ENCODE measurements at regions not wholly inside any gene's neighbourhood (a gene's known extent, or its start where the extent isn't known, plus 50 kb on each side); places are given as distances from the start of the nearest gene placed in this dataset.
"Not testable (repeated sequence)": the region's sequence is repeated elsewhere in the genome, so short reads cannot be mapped to it uniquely, and the experiment has no call there.

DNA sequence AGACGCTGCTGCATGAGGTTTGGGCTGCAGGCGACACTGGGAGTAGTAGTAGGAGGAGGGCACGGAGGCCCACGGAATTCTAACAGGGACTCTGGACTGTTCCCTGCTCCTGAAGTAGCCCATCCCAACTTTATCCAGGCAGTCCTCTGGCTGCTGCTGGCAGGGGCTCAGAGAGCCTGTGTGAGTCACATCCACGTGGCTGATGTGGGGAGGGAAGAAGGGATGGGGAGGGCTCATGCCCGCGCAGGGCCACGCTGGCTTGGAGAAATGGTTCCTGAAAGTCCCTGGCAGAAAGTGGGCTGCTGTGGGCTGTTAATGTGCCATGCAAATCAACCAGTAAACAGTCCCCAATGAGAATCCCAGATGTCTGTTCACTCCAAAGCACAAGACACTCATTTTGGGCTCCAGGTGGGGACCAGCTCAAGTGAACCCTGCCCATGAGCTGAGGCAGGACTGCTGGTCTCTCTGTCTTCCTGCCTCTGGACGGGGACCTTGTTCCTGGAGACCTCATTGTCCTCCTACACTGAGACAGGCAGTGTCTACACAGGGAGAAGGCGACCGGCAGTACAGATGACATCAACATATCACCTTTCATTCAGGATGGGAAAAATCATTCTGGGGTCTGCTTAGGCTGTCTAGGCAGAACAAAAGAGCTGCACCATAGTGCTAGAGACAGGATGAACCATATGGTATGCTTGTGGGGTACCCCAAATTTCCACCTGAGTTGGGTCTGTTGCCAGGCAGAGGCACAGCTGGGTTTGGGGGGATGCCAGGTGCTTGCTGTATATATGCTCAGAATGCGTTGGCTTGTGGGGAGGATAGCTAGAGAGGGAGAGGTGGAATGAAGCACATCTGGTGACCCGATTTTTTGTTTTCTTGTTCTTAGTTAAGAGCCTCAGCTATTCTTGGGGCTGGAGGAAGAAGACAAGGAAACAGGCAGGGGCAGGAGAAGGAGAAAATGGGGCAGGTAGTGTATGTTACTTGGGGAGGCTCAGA is 57.9 kb upstream of the FMOD start:
- H3K36me3 Mint-ChIP-seq = peaks cover 0 to 4% (median 0%) of the 10 kb centered on the region in 3 donors
- Histone ChIP-seq H3K27me3 (ENCODE audit: insufficient read depth, low read length, poor library complexity, severe bottlenecking) (no peaks in the 10 kb centered on the region), H3K4me1 (ENCODE audit: insufficient read depth, low read length) (no peaks in the 10 kb centered on the region), H3K9me3 (ENCODE audit: low read length) (no peaks in the 10 kb centered on the region), H3K27ac (ENCODE audit: low read depth, low read length) (no peak overlapping the region), H3K36me3 (ENCODE audit: insufficient read depth, low read length) (no peaks in the 10 kb centered on the region), H3K4me3 (ENCODE audit: low read length) (no peak overlapping the region)
- peaks cover 0 to 13% (median 7%) of the 10 kb centered on the region in 5 donors for H3K9me3 Mint-ChIP-seq
- CTCF ChIA-PET = no interaction called here
- no peak overlapping the region for H3K4me3 Mint-ChIP-seq
- peaks cover 34 to 66% of the 10 kb centered on the region in 2 donors for H3K27me3 Mint-ChIP-seq
- peak overlapping the region in 1 of 8 donors; percentile 27 for H3K27ac Mint-ChIP-seq
- DNase-seq = no peak
- no peaks in the 10 kb centered on the region for H3K4me1 Mint-ChIP-seq
- POLR2A ChIA-PET = no interaction called here

DNA sequence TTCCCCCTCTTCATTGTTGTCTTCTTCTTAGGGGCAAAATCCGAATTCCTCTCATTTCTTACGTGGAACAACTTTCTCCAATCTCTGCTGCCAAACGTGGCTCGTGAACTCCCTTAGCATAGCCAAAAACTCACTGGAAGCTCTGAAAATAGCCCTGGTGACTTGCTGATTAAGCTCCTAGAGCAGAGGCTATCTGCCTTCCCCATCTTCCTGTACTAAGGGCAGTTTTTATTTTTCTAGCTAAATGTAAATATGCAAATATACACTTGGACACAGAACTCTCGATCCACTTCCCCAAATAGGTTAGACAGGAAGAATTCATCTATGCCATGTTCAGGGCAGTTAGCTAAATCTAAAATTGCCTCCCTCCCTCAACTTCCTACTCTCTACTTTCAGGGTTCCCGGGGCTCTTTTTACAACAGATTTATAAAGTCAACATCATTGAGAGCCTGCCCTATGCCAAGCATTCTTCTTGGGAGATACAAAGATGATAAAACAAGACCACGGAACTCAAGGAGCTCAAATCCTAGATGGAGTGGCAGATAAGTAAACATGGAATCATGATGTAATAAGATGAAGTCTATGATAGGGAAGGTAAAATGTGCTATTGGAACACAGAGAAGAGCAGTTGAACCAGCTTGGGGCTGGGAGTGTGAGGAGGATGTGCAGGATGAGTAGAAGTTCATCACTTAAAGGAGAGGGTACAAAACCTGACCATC is 59.4 kb upstream of the FMOD start:
- POLR2A ChIA-PET = no interaction called here
- peaks cover 30 to 67% of the 10 kb centered on the region in 2 donors for H3K27me3 Mint-ChIP-seq
- H3K27ac Mint-ChIP-seq = no peak overlapping the region

DNA sequence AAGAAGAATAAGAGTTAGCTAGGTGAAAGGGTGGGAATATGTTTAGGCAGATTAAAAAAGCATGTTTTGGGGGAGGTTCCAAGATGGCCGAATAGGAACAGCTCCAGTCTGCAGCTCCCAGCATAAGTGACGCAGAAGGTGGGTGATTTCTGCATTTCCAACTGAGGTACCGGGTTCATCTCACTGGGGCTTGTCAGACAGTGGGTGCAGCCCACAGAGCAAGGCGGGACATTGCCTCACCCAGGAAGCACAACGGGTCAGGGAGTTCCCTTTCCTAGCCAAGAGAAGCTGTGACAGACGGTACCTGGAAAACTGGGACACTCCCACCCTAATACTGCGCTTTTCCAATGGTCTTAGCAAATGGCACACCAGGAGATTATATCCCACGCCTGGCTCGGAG is 60.5 kb upstream of the FMOD start:
- H3K9me3 ChIP-seq (ENCODE audit: low read length); H3K36me3 ChIP-seq (ENCODE audit: insufficient read depth, low read length); H3K4me1 ChIP-seq (ENCODE audit: insufficient read depth, low read length); H3K27ac ChIP-seq (ENCODE audit: low read depth, low read length); H3K4me1 Mint-ChIP-seq; DNase-seq; H3K4me3 ChIP-seq (ENCODE audit: low read length); POLR2A ChIA-PET; H3K27ac Mint-ChIP-seq; H3K4me3 Mint-ChIP-seq; H3K27me3 ChIP-seq (ENCODE audit: insufficient read depth, low read length, poor library complexity, severe bottlenecking): not testable (repeated sequence)
- Mint-ChIP-seq H3K36me3 (peaks cover 0 to 11% (median 0%) of the 10 kb centered on the region in 3 donors), H3K27me3 (peaks cover 28 to 61% of the 10 kb centered on the region in 2 donors), H3K9me3 (peaks cover 10 to 32% (median 23%) of the 10 kb centered on the region in 5 donors)
- CTCF ChIA-PET = interaction anchor here (1.2 kb wide), 1 partner anchor 12 kb away, joined by 3 read pairs; no protein-coding TSS in a partner anchor

More for the DNA sequence above, 59.4 kb upstream of the FMOD start:
- Mint-ChIP-seq H3K4me1 (no peaks in the 10 kb centered on the region), H3K9me3 (peaks cover 10 to 26% (median 17%) of the 10 kb centered on the region in 5 donors), H3K36me3 (peaks cover 0 to 8% (median 0%) of the 10 kb centered on the region in 3 donors), H3K4me3 (no peak overlapping the region)
- no peaks in the 10 kb centered on the region for H3K4me1 ChIP-seq (ENCODE audit: insufficient read depth, low read length)
- no peaks in the 10 kb centered on the region for H3K9me3 ChIP-seq (ENCODE audit: low read length)
- CTCF ChIA-PET = no interaction called here
- DNase-seq = no peak
- H3K27ac ChIP-seq (ENCODE audit: low read depth, low read length) = no peak overlapping the region
- no peak overlapping the region for H3K4me3 ChIP-seq (ENCODE audit: low read length)
- H3K27me3 ChIP-seq (ENCODE audit: insufficient read depth, low read length, poor library complexity, severe bottlenecking) = no peaks in the 10 kb centered on the region
- no peaks in the 10 kb centered on the region for H3K36me3 ChIP-seq (ENCODE audit: insufficient read depth, low read length)

DNA sequence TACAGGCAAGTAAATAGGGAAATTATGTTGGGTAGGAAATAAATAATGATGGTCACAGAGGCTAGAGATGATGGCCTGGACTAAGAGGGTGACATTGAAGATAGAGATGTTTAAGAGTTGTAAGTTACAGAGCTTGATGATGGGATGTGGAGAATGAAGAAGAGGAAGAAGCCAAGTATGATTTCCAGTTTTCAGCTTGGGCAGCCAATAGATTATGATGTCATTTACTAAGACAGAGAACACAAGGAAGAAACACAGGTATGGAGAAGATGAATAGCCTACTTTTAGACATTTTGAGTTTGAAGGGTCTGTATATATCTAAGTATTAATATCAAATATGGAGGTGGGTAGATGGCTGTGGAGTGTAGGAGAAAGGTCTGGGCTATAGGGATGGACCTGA is 56.0 kb upstream of the PRELP start:
- Mint-ChIP-seq H3K27ac (no peak overlapping the region), H3K27me3 (peaks cover 12 to 33% of the 10 kb centered on the region in 2 donors), H3K4me1 (no peaks in the 10 kb centered on the region), H3K4me3 (no peak overlapping the region), H3K9me3 (peaks cover 4 to 18% (median 13%) of the 10 kb centered on the region in 5 donors), H3K36me3 (peaks cover 0 to 4% (median 0%) of the 10 kb centered on the region in 3 donors)
- ChIA-PET POLR2A (no interaction called here), CTCF (no interaction called here)
- Histone ChIP-seq H3K27me3 (ENCODE audit: insufficient read depth, low read length, poor library complexity, severe bottlenecking) (no peaks in the 10 kb centered on the region), H3K27ac (ENCODE audit: low read depth, low read length) (no peak overlapping the region), H3K4me3 (ENCODE audit: low read length) (no peak overlapping the region), H3K36me3 (ENCODE audit: insufficient read depth, low read length) (no peaks in the 10 kb centered on the region), H3K4me1 (ENCODE audit: insufficient read depth, low read length) (no peaks in the 10 kb centered on the region), H3K9me3 (ENCODE audit: low read length) (no peaks in the 10 kb centered on the region)
- DNase-seq = no peak

DNA sequence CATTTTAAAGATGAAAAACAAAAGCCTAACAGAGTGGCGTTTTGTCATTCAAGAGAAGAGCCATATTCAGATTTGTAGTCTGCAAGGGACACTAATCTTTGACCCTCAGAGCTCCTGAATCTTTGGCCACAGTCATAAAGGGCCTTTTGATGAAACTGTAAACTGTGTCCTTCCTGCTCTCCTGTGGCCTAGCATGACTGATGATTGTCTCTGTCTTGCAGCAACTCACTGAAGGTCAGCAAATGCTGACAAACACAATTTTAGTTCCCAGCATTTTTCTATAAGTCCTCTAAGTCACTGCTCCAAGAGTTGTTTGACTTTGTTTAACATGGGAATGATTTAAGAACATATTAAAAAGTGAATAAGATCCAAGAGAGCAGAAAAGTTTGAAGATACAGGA is 55.3 kb upstream of the PRELP start:
- ChIA-PET CTCF (no interaction called here), POLR2A (no interaction called here)
- H3K27ac Mint-ChIP-seq = no peak overlapping the region
- H3K9me3 Mint-ChIP-seq = peaks cover 0 to 11% (median 9%) of the 10 kb centered on the region in 5 donors
- H3K4me1 Mint-ChIP-seq = no peaks in the 10 kb centered on the region
- no peaks in the 10 kb centered on the region for H3K36me3 ChIP-seq (ENCODE audit: insufficient read depth, low read length)
- H3K36me3 Mint-ChIP-seq = peaks cover 0 to 4% (median 0%) of the 10 kb centered on the region in 3 donors
- no peak overlapping the region for H3K4me3 ChIP-seq (ENCODE audit: low read length)
- no peak overlapping the region for H3K4me3 Mint-ChIP-seq
- H3K4me1 ChIP-seq (ENCODE audit: insufficient read depth, low read length) = no peaks in the 10 kb centered on the region
- DNase-seq = no peak
- H3K27ac ChIP-seq (ENCODE audit: low read depth, low read length) = no peak overlapping the region
- H3K27me3 Mint-ChIP-seq = peaks cover 14 to 35% of the 10 kb centered on the region in 2 donors
- no peaks in the 10 kb centered on the region for H3K27me3 ChIP-seq (ENCODE audit: insufficient read depth, low read length, poor library complexity, severe bottlenecking)
- no peaks in the 10 kb centered on the region for H3K9me3 ChIP-seq (ENCODE audit: low read length)

DNA sequence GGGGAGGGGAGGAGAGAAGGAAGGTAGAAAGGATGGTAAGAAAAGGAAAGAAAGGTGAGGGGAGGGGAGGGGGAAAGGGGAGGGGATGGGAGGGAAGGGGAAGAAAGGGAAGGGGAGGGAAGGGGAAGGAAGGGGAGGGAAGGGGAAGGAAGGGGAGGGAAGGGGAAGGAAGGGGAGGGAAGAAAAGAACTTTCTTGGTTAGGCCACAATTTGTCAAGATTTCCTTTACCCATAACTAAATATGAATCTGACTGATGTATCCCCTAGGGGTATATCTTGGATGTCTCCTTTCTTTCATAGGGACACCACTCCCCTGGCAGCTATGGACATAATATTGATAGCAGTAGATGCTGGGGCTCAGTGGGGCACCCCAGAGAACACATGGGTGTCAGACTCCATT is 54.4 kb upstream of the PRELP start:
- no peak overlapping the region for H3K27ac ChIP-seq (ENCODE audit: low read depth, low read length)
- peaks cover 0 to 1% (median 0%) of the 10 kb centered on the region in 3 donors for H3K36me3 Mint-ChIP-seq
- no peak overlapping the region for H3K4me3 ChIP-seq (ENCODE audit: low read length)
- H3K4me3 Mint-ChIP-seq = no peak overlapping the region
- ChIA-PET POLR2A (no interaction called here), CTCF (no interaction called here)
- H3K9me3 ChIP-seq (ENCODE audit: low read length) = no peaks in the 10 kb centered on the region
- H3K27me3 ChIP-seq (ENCODE audit: insufficient read depth, low read length, poor library complexity, severe bottlenecking) = no peaks in the 10 kb centered on the region
- no peaks in the 10 kb centered on the region for H3K4me1 ChIP-seq (ENCODE audit: insufficient read depth, low read length)
- H3K27me3 Mint-ChIP-seq = peaks cover 14 to 36% of the 10 kb centered on the region in 2 donors
- no peak overlapping the region for H3K27ac Mint-ChIP-seq
- DNase-seq = no peak
- no peaks in the 10 kb centered on the region for H3K36me3 ChIP-seq (ENCODE audit: insufficient read depth, low read length)
- H3K9me3 Mint-ChIP-seq = peaks cover 0 to 6% (median 2%) of the 10 kb centered on the region in 5 donors
- no peaks in the 10 kb centered on the region for H3K4me1 Mint-ChIP-seq

DNA sequence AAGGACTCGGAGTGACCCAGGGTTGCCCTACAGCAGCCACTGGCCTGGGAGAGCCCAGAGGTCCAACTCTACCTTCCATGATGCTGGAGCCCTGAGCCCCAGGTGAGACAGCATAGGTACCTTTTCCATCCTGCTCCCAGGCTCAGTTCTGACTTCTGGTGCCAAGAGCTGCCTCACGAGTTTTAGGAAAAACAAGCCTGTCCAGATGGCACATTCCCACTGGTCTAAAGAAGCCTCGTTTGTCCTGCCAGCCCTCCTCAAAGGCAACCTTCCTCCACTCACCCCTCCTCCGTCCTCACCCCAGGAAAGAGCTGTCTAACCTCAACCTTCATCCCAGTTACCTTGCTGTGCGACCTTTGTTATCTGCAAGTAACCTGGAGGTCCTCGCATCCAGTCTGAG is 53.5 kb upstream of the PRELP start:
- Mint-ChIP-seq H3K36me3 (no peaks in the 10 kb centered on the region), H3K27me3 (peaks cover 16 to 36% of the 10 kb centered on the region in 2 donors), H3K9me3 (no peaks in the 10 kb centered on the region), H3K4me1 (no peaks in the 10 kb centered on the region), H3K4me3 (no peak overlapping the region), H3K27ac (no peak overlapping the region)
- POLR2A ChIA-PET = no interaction called here
- Histone ChIP-seq H3K27ac (ENCODE audit: low read depth, low read length) (no peak overlapping the region), H3K27me3 (ENCODE audit: insufficient read depth, low read length, poor library complexity, severe bottlenecking) (no peaks in the 10 kb centered on the region), H3K36me3 (ENCODE audit: insufficient read depth, low read length) (no peaks in the 10 kb centered on the region), H3K4me1 (ENCODE audit: insufficient read depth, low read length) (no peaks in the 10 kb centered on the region), H3K4me3 (ENCODE audit: low read length) (no peak overlapping the region), H3K9me3 (ENCODE audit: low read length) (no peaks in the 10 kb centered on the region)
- CTCF ChIA-PET = no interaction called here
- DNase-seq = no peak

DNA sequence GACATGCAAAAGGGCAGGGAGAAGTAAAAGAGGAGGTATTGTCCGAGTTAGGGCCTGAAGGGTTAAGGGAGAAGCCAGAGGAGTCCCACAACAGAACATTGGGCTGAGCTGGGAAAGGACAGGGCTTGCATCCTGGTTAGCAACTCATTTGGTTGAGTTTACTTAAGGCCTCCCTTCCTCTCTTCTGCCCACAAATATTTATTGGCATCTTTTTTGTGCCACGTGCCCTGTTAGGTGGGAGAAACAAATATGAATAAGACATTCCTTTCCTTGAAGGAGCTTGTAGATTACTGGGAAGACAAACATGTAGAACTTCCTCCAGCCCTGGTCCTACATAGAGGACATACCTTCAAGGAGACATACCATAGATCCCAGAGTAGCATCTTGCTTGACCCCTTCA is 53.0 kb upstream of the PRELP start:
- no peak overlapping the region for H3K27ac Mint-ChIP-seq
- H3K36me3 Mint-ChIP-seq = no peaks in the 10 kb centered on the region

More for the DNA sequence above, 53.0 kb upstream of the PRELP start:
- no peak overlapping the region for H3K4me3 Mint-ChIP-seq
- no peaks in the 10 kb centered on the region for H3K36me3 ChIP-seq (ENCODE audit: insufficient read depth, low read length)
- no peaks in the 10 kb centered on the region for H3K27me3 ChIP-seq (ENCODE audit: insufficient read depth, low read length, poor library complexity, severe bottlenecking)
- no peaks in the 10 kb centered on the region for H3K9me3 Mint-ChIP-seq
- H3K4me1 ChIP-seq (ENCODE audit: insufficient read depth, low read length) = no peaks in the 10 kb centered on the region
- no peak overlapping the region for H3K27ac ChIP-seq (ENCODE audit: low read depth, low read length)
- DNase-seq = no peak
- H3K27me3 Mint-ChIP-seq = peaks cover 16 to 39% of the 10 kb centered on the region in 2 donors
- CTCF ChIA-PET = no interaction called here
- no peak overlapping the region for H3K4me3 ChIP-seq (ENCODE audit: low read length)
- POLR2A ChIA-PET = no interaction called here
- no peaks in the 10 kb centered on the region for H3K4me1 Mint-ChIP-seq
- no peaks in the 10 kb centered on the region for H3K9me3 ChIP-seq (ENCODE audit: low read length)
